Vagina (tissue), 2 donors: ENCODE measurements at regions not wholly inside any gene's neighbourhood (a gene's known extent, or its start where the extent isn't known, plus 50 kb on each side); places are given as distances from the start of the nearest gene placed in this dataset.

Experiments used
- DNase-seq, 2 donors: peaks; one replicate each; pipeline ENCODE4 v3.0.0-alpha.2; 2017; ENCODE audit errors: extremely low spot score in 2 of 2
- H3K27ac ChIP-seq: fragments of 200-600 bp; sonication (generic); one replicate; pipeline ENCODE4 v1.5.1; 2019
- H3K27me3 ChIP-seq: fragments of 200-600 bp; sonication (generic); one replicate; pipeline ENCODE4 v1.5.1; 2019
- H3K36me3 ChIP-seq, 2 donors: fragments of 200-600 bp; sonication (generic); one replicate each; pipeline ENCODE4 v1.5.1; 2017 to 2019
- H3K4me1 ChIP-seq: fragments of 200-600 bp; sonication (generic); one replicate; pipeline ENCODE4 v1.5.1; 2019
- H3K4me3 ChIP-seq, 2 donors: fragments of 200-600 bp; sonication (generic); 1 replicate in 1 of 2; 2 replicates in 1 of 2; pipeline ENCODE4 v1.5.1; 2016 to 2019
- H3K9me3 ChIP-seq: fragments of 200-600 bp; sonication (generic); one replicate; pipeline ENCODE4 v1.5.1; 2019
- CTCF ChIP-seq, 3 experiments: fragments of 450-650 bp in 2 of 3; fragments of 200-600 bp in 1 of 3; sonication (generic) in 1 of 3; IDR thresholded peaks; one replicate each; pipeline ENCODE4 v1.5.1; 2017 to 2019; ENCODE audit warnings: antibody characterized with exemption in 3 of 3, mild to moderate bottlenecking in 2 of 3, moderate library complexity in 2 of 3
- POLR2A ChIP-seq, 2 donors: fragments of 450-650 bp; IDR thresholded peaks; one replicate each; pipeline ENCODE4 v1.6.1; 2017; ENCODE audit warnings: antibody characterized with exemption in 2 of 2, mild to moderate bottlenecking in 2 of 2, moderate library complexity in 2 of 2
- POLR2AphosphoS5 ChIP-seq, 2 donors: sonication (generic); formaldehyde crosslinking; IDR thresholded peaks; one replicate each; pipeline ENCODE4 v1.9.0; 2017; ENCODE audit warnings: antibody characterized with exemption in 2 of 2, mild to moderate bottlenecking in 2 of 2, low read depth in 1 of 2; ENCODE audit not compliant: insufficient read depth in 1 of 2
- intact Hi-C: fragments of 100-400 bp; cut with DNase I; formaldehyde crosslinking; loops from one replicate; pipeline ENCODE4 v1.15.1; 2023

DNA sequence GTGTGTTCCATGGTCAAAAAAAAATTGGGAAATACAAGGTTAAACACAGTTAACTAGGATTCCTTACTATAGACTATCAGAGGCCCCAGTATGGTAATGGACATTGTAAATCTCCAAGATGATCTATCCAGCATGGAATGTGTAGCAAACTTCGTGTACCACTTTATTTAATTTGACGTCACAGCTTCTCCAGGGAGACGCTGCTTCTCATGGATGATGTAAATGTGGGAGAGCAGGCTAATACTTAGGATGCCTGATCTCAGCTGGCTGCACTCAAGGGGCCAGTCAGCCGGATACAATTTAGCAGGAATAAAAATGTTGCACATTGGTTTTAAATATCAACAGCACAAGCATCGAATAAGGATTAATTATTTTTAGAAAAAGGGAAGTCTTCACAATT, 111.7 kb upstream of the HPF1 start:
- Histone ChIP-seq H3K9me3 (no peaks in the 10 kb centered on the region), H3K4me1 (no peaks in the 10 kb centered on the region), H3K36me3 (no peaks in the 10 kb centered on the region), H3K4me3 (no peak overlapping the region), H3K27ac (no peak overlapping the region), H3K27me3 (no peaks in the 10 kb centered on the region)
- intact Hi-C loops, result no loop called here
- no peak for DNase-seq
- TF ChIP-seq POLR2AphosphoS5 (IDR thresholded peaks at IDR 0.05; ENCODE audit: insufficient read depth in 1 of 2, low read depth in 1 of 2), result no peak
- no peak for TF ChIP-seq CTCF (IDR thresholded peaks at IDR 0.05)
- no peak for TF ChIP-seq POLR2A (IDR thresholded peaks at IDR 0.05)

GRCh38 chr4:169861593-169861992, 103.8 kb upstream of the HPF1 start:
- Histone ChIP-seq H3K27ac (no peak overlapping the region), H3K27me3 (no peaks in the 10 kb centered on the region), H3K36me3 (no peaks in the 10 kb centered on the region), H3K4me3 (no peak overlapping the region), H3K4me1 (no peaks in the 10 kb centered on the region), H3K9me3 (no peaks in the 10 kb centered on the region)
- intact Hi-C loops, result no loop called here
- no peak for DNase-seq
- TF ChIP-seq CTCF (IDR thresholded peaks at IDR 0.05) (no peak), POLR2A (IDR thresholded peaks at IDR 0.05) (no peak), POLR2AphosphoS5 (IDR thresholded peaks at IDR 0.05; ENCODE audit: insufficient read depth in 1 of 2, low read depth in 1 of 2) (no peak)

- no peak for TF ChIP-seq CTCF (IDR thresholded peaks at IDR 0.05)
- Histone ChIP-seq H3K4me3 (no peak overlapping the region), H3K27ac (no peak overlapping the region), H3K4me1 (no peaks in the 10 kb centered on the region), H3K9me3 (no peaks in the 10 kb centered on the region), H3K36me3 (no peaks in the 10 kb centered on the region), H3K27me3 (no peaks in the 10 kb centered on the region)
- intact Hi-C loops, result no loop called here
- no peak for DNase-seq
Measured at GRCh38 chr4:169859366-169860216, 101.8 kb upstream of the HPF1 start.

DNA sequence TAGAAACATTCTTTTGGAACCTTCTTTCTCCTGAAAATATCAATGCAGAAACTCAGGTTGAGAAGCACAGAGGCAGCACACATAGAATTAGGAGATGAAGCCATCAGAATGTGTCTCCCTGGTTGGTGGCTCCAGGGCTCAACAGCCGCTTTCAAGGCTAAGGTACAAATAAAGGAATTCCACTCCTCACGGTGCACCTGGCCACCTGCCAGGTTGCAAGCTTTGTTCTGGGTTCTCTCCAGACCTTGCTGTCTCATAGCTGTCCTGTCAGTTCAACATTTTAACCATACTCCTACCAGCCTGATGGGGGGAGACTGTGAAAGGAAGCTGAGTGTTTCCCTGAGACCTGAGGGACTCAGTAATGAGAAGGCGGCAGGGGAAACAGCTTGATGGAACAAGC, 96.3 kb upstream of the HPF1 start:
- intact Hi-C loops, result no loop called here
- no peak for DNase-seq
- no peaks in the 10 kb centered on the region for H3K36me3 ChIP-seq
- TF ChIP-seq POLR2A (IDR thresholded peaks at IDR 0.05), result no peak
- H3K4me1 ChIP-seq, result no peaks in the 10 kb centered on the region
- H3K9me3 ChIP-seq, result no peaks in the 10 kb centered on the region
- no peaks in the 10 kb centered on the region for H3K27me3 ChIP-seq
- no peak overlapping the region for H3K4me3 ChIP-seq
- H3K27ac ChIP-seq, result no peak overlapping the region

DNA sequence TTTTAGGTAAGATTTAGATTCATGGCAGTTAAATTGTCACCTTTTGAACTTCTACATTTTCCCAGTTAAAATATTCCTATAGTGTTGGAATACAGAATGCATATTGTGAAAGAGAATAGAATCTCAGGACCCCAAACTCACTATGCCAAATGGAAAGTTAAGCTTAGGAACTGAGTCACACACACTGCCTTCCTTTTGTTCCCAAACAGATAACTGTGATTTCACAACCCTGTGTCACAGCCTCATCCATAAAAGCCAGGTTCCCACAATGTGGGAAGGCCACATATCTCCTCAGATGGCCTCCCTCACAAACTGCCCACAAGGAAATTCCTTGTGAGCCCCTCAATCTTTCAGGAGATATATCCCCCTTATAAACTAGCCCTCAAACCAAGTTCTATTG, 94.7 kb upstream of the HPF1 start:
- no peak for DNase-seq
- Histone ChIP-seq H3K36me3 (no peaks in the 10 kb centered on the region), H3K9me3 (no peaks in the 10 kb centered on the region), H3K4me1 (no peaks in the 10 kb centered on the region), H3K27ac (no peak overlapping the region), H3K4me3 (no peak overlapping the region), H3K27me3 (no peaks in the 10 kb centered on the region)
- intact Hi-C loops, result no loop called here
- TF ChIP-seq POLR2AphosphoS5 (IDR thresholded peaks at IDR 0.05; ENCODE audit: insufficient read depth in 1 of 2, low read depth in 1 of 2) (no peak), CTCF (IDR thresholded peaks at IDR 0.05) (no peak), POLR2A (IDR thresholded peaks at IDR 0.05) (no peak)
